K562 (cell line): ENCODE measurements at regions not wholly inside any gene's neighbourhood (a gene's known extent, or its start where the extent isn't known, plus 50 kb on each side); places are given as distances from the start of the nearest gene placed in this dataset.

Experiments used
- AFF1 ChIP-seq, 2 experiments: fragments of 450-650 bp; IDR thresholded peaks; 2 replicates each; pipeline ENCODE4 v1.6.1; 2018; ENCODE audit warnings: mild to moderate bottlenecking in 2 of 2, low read depth in 1 of 2; ENCODE audit not compliant: partially characterized antibody in 2 of 2
- ARNT ChIP-seq, 2 experiments: fragments of 450-650 bp; IDR thresholded peaks; 2 replicates each; pipeline ENCODE4 v1.6.1; 2016; ENCODE audit warnings: mild to moderate bottlenecking in 1 of 2
- BDP1 ChIP-seq: IDR thresholded peaks from 3 replicates; pipeline ENCODE4 v1.6.1; 2011; ENCODE audit not compliant: insufficient read length, insufficient read depth
- C11orf30 ChIP-seq: fragments of 450-650 bp; IDR thresholded peaks from 2 replicates; pipeline ENCODE4 v1.6.1; 2016; ENCODE audit warnings: low read depth, mild to moderate bottlenecking
- CBX8 ChIP-seq: fragments of 200-600 bp; sonication (generic); IDR thresholded peaks from 2 replicates; pipeline ENCODE4 v1.6.1; 2012; ENCODE audit warnings: borderline replicate concordance, mixed run types, low read depth, mild to moderate bottlenecking, moderate library complexity, mixed read lengths, low read length, control low read depth, inconsistent platforms; ENCODE audit not compliant: poor library complexity, severe bottlenecking; ENCODE audit errors: extremely low read depth
- CGGBP1 ChIP-seq: fragments of 250-450 bp; sonication (Bioruptor Pico); IDR thresholded peaks from 2 replicates; pipeline ENCODE4 v1.9.0; 2021; ENCODE audit warnings: mild to moderate bottlenecking
- CTBP1 ChIP-seq: fragments of 450-650 bp; IDR thresholded peaks from 2 replicates; pipeline ENCODE4 v1.6.1; 2016; ENCODE audit warnings: borderline replicate concordance
- E2F4 ChIP-seq: sonication (generic); formaldehyde crosslinking; IDR thresholded peaks from 2 replicates; pipeline ENCODE4 v1.8.0; 2022; ENCODE audit warnings: mild to moderate bottlenecking, low read depth, missing genetic modification reagents
- FOXJ3 ChIP-seq: sonication (generic); formaldehyde crosslinking; IDR thresholded peaks from 2 replicates; pipeline ENCODE4 v1.4.0; 2020; ENCODE audit warnings: mild to moderate bottlenecking, missing genetic modification reagents
- FOXO4 ChIP-seq: fragments of 450-650 bp; formaldehyde crosslinking; IDR thresholded peaks from 2 replicates; pipeline ENCODE4 v1.4.0; 2020; ENCODE audit warnings: mild to moderate bottlenecking, moderate library complexity
- KLF1 ChIP-seq: fragments of 450-650 bp; IDR thresholded peaks from 2 replicates; pipeline ENCODE4 v1.6.1; 2016; ENCODE audit warnings: missing genetic modification characterization, missing compliant biosample characterization
- PML ChIP-seq: IDR thresholded peaks from 2 replicates; pipeline ENCODE4 v1.6.1; 2012; ENCODE audit warnings: low read length, inconsistent platforms
- POLR2B ChIP-seq: fragments of 450-650 bp; IDR thresholded peaks from 2 replicates; pipeline ENCODE4 v1.6.1; 2018; ENCODE audit warnings: low read depth; ENCODE audit not compliant: partially characterized antibody
- RBM17 ChIP-seq: fragments of 200-400 bp; formaldehyde crosslinking; IDR thresholded peaks from 2 replicates; pipeline ENCODE4 v1.6.1; 2017; ENCODE audit warnings: low read depth, mild to moderate bottlenecking, low read length, borderline replicate concordance
- SUPT5H ChIP-seq: fragments of 450-650 bp; IDR thresholded peaks from 2 replicates; pipeline ENCODE4 v1.6.1; 2016
- TFAM ChIP-seq: fragments of 250-450 bp; sonication (Bioruptor Pico); conservative IDR thresholded peaks from 2 replicates; pipeline ENCODE4 v1.5.0; 2021; ENCODE audit warnings: mild to moderate bottlenecking, moderate library complexity
- VEZF1 ChIP-seq: fragments of 200-800 bp; sonication (Bioruptor generic); IDR thresholded peaks from 2 replicates; pipeline ENCODE4 v1.6.1; 2017; ENCODE audit warnings: missing genetic modification characterization, missing compliant biosample characterization
- XRCC3 ChIP-seq: fragments of 450-650 bp; IDR thresholded peaks from 2 replicates; pipeline ENCODE4 v1.6.1; 2017; ENCODE audit warnings: mild to moderate bottlenecking, moderate library complexity
- ZKSCAN8 ChIP-seq: fragments of 200-800 bp; sonication (Bioruptor generic); IDR thresholded peaks from 2 replicates; pipeline ENCODE4 v1.6.1; 2016; ENCODE audit warnings: missing genetic modification characterization, missing compliant biosample characterization
- ZNF174 ChIP-seq: fragments of 250-450 bp; sonication (Bioruptor Pico); IDR thresholded peaks from 2 replicates; pipeline ENCODE4 v1.4.0; 2020; ENCODE audit warnings: mild to moderate bottlenecking
- ZNF347 ChIP-seq: fragments of 450-650 bp; formaldehyde crosslinking; IDR thresholded peaks from 2 replicates; pipeline ENCODE4 v1.4.0; 2020; ENCODE audit warnings: low read depth, mild to moderate bottlenecking, moderate library complexity
- ZNF699 ChIP-seq: fragments of 250-450 bp; sonication (Bioruptor Pico); IDR thresholded peaks from 2 replicates; pipeline ENCODE4 v1.8.0; 2021; ENCODE audit warnings: mild to moderate bottlenecking, moderate library complexity; ENCODE audit not compliant: insufficient replicate concordance

GRCh38 chr3:153289334-153289808, 127.3 kb downstream of the RAP2B start (continued):
- TF ChIP-seq VEZF1 (no peak), RBM17 (no peak), TFAM (no peak), ZNF699 (CRISPR knock-in tag) (no peak), PML (no peak), XRCC3 (no peak), ZNF174 (CRISPR knock-in tag) (no peak), ARNT (IDR thresholded peaks at IDR 0.05) (no peak), KLF1 (tag) (no peak), CBX8 (no peak), SUPT5H (no peak), AFF1 (IDR thresholded peaks at IDR 0.05; ENCODE audit: low read depth in 1 of 2, partially characterized antibody in 2 of 2) (peak in 1 of 2 experiments; percentile 58), FOXO4 (CRISPR knock-in tag) (no peak), CTBP1 (no peak; the same call in 1 of the 2 replicates), ZNF347 (CRISPR knock-in tag) (no peak), E2F4 (CRISPR knock-in tag) (no peak), BDP1 (no peak), FOXJ3 (CRISPR knock-in tag) (no peak), POLR2B (no peak), ZKSCAN8 (no peak), C11orf30 (peak; percentile 95), CGGBP1 (CRISPR knock-in tag) (no peak)
